Hepatocyte (in vitro differentiated cells): ENCODE measurements at regions not wholly inside any gene's neighbourhood (a gene's known extent, or its start where the extent isn't known, plus 50 kb on each side); places are given as distances from the start of the nearest gene placed in this dataset.

ENCODE experiments used
- CTCF ChIP-seq: fragments of 200-600 bp; sonication (generic); IDR thresholded peaks from 2 replicates; pipeline ENCODE4 v1.5.1; 2016; ENCODE audit warnings: antibody characterized with exemption, mild to moderate bottlenecking; ENCODE audit not compliant: poor library complexity
- EZH2 ChIP-seq: fragments of 200-600 bp; sonication (generic); IDR thresholded peaks from 2 replicates; pipeline ENCODE4 v1.6.1; 2016; ENCODE audit warnings: antibody characterized with exemption, mild to moderate bottlenecking, borderline replicate concordance

DNA sequence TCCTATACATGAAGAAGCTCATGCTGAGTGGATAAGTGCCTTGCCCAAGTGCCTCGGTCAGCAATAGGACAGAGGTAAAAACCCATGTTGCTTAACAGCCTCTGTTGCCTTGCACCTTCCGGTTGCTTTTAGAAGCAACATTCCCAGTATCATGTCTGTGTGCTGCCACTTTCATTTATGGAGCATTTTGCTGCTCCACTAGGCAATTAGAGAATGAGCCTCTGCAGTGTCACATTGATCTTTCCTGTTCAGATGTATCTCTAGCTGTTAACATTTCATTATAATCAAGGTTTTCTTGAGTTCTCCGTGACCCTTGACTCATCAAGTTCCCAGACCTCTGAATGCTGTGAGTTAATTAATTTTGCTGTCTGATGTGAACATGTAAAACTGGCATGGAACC is 134.5 kb upstream of the EPB41L3 start:
- TF ChIP-seq EZH2 (no peak), CTCF (no peak)
